ENCODE measurements at regions not wholly inside any gene's neighbourhood (a gene's known extent, or its start where the extent isn't known, plus 50 kb on each side); places are given as distances from the start of the nearest gene placed in this dataset.

GRCh38 chr2:14261771-14262170, 370.7 kb upstream of the LRATD1 start:
- Histone ChIP-seq H3K9me3 (ENCODE audit: insufficient read depth in 2 of 2, low read depth in 1 of 2, low read length in 1 of 2) (no peaks in the 10 kb centered on the region), H3K79me2 (ENCODE audit: control insufficient read depth in 1 of 2, insufficient read depth in 2 of 2, low read length in 2 of 2) (no peaks in the 10 kb centered on the region), H2BK15ac (ENCODE audit: low read length) (no peak overlapping the region), H3K4ac (replicated peaks; ENCODE audit: insufficient read length, low read depth, low read length) (no peak overlapping the region), H3K23me2 (ENCODE audit: low read depth, low read length) (no peaks in the 10 kb centered on the region), H3K4me3 (ENCODE audit: extremely low read depth in 1 of 4, insufficient read depth in 2 of 4, low read depth in 3 of 4, low read length in 4 of 4) (no peak overlapping the region), H3K14ac (ENCODE audit: insufficient read length) (no peak overlapping the region), H3K27me3 (replicated peaks in 1 of 4; ENCODE audit: control insufficient read depth in 3 of 4, extremely low read depth in 1 of 4, insufficient read depth in 3 of 4, low read length in 3 of 4) (no peaks in the 10 kb centered on the region), H4K5ac (ENCODE audit: insufficient read length, low read depth, low read length) (no peak overlapping the region), H3K4me1 (replicated peaks in 1 of 4; ENCODE audit: control insufficient read depth in 3 of 4, insufficient read depth in 4 of 4, low read length in 3 of 4) (no peaks in the 10 kb centered on the region), H2BK12ac (ENCODE audit: low read depth, low read length) (no peak overlapping the region), H2BK120ac (replicated peaks; ENCODE audit: low read depth, low read length) (no peak overlapping the region), H3K23ac (ENCODE audit: insufficient read length) (no peak overlapping the region), H4K8ac (ENCODE audit: extremely low read depth, insufficient read depth, low read length) (no peak overlapping the region), H4K91ac (replicated peaks; ENCODE audit: insufficient read length, low read length) (no peak overlapping the region), H3K27ac (ENCODE audit: low read depth, low read length) (no peak overlapping the region), H3K4me2 (ENCODE audit: insufficient read depth in 1 of 2, low read depth in 2 of 2, low read length in 2 of 2) (no peak overlapping the region), H3K79me1 (ENCODE audit: low read depth, low read length) (no peaks in the 10 kb centered on the region), H2BK20ac (ENCODE audit: low read length) (no peak overlapping the region), H3K18ac (ENCODE audit: extremely low read depth, low read length) (no peak overlapping the region), H4K20me1 (replicated peaks in 1 of 2; ENCODE audit: control insufficient read depth in 1 of 2, insufficient read depth in 2 of 2, low read length in 2 of 2) (no peaks in the 10 kb centered on the region), H2AK5ac (ENCODE audit: low read depth, low read length) (no peak overlapping the region), H3K9ac (replicated peaks in 1 of 4; ENCODE audit: extremely low read depth in 1 of 4, low read depth in 3 of 4, low read length in 3 of 4) (no peak overlapping the region), H3K36me3 (ENCODE audit: control insufficient read depth in 2 of 4, insufficient read depth in 4 of 4, low read length in 3 of 4) (no peaks in the 10 kb centered on the region), H2AFZ (ENCODE audit: low read length) (no peak overlapping the region), H2BK5ac (ENCODE audit: low read depth, low read length) (no peak overlapping the region), H3K56ac (replicated peaks; ENCODE audit: insufficient read length, low read depth, low read length) (no peak overlapping the region)
- no peak for DNase-seq (ENCODE audit: low read depth in 1 of 2, low spot score in 2 of 2)
- POLR2A ChIA-PET (ENCODE audit: partially characterized antibody), result no interaction called here
- no peak for TF ChIP-seq TAF1 (IDR thresholded peaks at IDR 0.05; ENCODE audit: low read depth, low read length)
- no peak for TF ChIP-seq ATF2 (IDR thresholded peaks at IDR 0.05; ENCODE audit: low read length)
- TF ChIP-seq NANOG (IDR thresholded peaks at IDR 0.05; ENCODE audit: insufficient read depth, low read depth, low read length, poor library complexity, severe bottlenecking), result no peak
- no peak for FAIRE-seq
- CTCF ChIA-PET (ENCODE audit: partially characterized antibody), result interaction anchor here (1.5 kb wide), 1 partner anchor 17 kb away, joined by 3 read pairs; no protein-coding TSS in a partner anchor

Data from H1 (cell line).